ENCODE measurements at regions not wholly inside any gene's neighbourhood (a gene's known extent, or its start where the extent isn't known, plus 50 kb on each side); places are given as distances from the start of the nearest gene placed in this dataset.

DNA sequence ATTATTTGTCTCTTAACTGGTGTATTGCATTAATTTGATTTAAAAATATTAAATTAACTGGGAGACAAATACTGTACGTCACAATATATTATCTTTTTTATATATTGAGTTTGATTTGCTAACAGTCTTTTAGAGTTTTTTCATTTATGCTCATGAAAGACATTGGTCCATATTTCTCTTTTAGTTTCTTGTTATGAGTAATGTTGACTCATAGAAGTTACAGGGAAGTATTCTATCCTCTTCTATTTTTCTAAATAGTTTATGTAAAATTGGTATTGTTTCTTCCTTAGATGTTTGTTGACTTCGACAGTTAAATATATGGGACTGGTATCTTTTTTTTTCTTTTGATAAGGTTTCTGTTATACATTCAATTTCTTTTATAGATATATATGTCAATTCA, 1115.6 kb upstream of the CITED2 start:
- Histone ChIP-seq H3K4me2 (ENCODE audit: low read depth, low read length, poor library complexity, severe bottlenecking) (no peak overlapping the region), H3K9me2 (replicated peaks; ENCODE audit: insufficient read depth, low read length) (no peaks in the 10 kb centered on the region), H4K20me1 (ENCODE audit: low read depth, low read length) (no peaks in the 10 kb centered on the region), H3K9ac (ENCODE audit: low read length) (no peak overlapping the region), H3K4me3 (ENCODE audit: insufficient read depth, low read length, poor library complexity, severe bottlenecking) (no peak overlapping the region), H3K27ac (ENCODE audit: low read depth, low read length) (no peak overlapping the region), H3K36me3 (ENCODE audit: low read length) (no peaks in the 10 kb centered on the region; the same call in 1 of the 2 replicates), H3K9me3 (ENCODE audit: insufficient read depth, low read length) (0 out of 2 replicates have a peak, but pooled peaks cover 3% of the 10 kb centered on the region), H3F3A (ENCODE audit: insufficient read depth) (no peaks in the 10 kb centered on the region), H3K27me3 (ENCODE audit: low read length) (no peaks in the 10 kb centered on the region), H3K79me2 (ENCODE audit: insufficient read depth, low read length) (no peaks in the 10 kb centered on the region), H2AFZ (ENCODE audit: low read depth, low read length, severe bottlenecking) (no peak overlapping the region)
- TF ChIP-seq EZH2phosphoT487 (conservative IDR thresholded peaks at IDR 0.05; ENCODE audit: low read length) = no peak
- TF ChIP-seq, protein P1, sequence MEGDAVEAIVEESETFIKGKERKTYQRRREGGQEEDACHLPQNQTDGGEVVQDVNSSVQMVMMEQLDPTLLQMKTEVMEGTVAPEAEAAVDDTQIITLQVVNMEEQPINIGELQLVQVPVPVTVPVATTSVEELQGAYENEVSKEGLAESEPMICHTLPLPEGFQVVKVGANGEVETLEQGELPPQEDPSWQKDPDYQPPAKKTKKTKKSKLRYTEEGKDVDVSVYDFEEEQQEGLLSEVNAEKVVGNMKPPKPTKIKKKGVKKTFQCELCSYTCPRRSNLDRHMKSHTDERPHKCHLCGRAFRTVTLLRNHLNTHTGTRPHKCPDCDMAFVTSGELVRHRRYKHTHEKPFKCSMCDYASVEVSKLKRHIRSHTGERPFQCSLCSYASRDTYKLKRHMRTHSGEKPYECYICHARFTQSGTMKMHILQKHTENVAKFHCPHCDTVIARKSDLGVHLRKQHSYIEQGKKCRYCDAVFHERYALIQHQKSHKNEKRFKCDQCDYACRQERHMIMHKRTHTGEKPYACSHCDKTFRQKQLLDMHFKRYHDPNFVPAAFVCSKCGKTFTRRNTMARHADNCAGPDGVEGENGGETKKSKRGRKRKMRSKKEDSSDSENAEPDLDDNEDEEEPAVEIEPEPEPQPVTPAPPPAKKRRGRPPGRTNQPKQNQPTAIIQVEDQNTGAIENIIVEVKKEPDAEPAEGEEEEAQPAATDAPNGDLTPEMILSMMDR (IDR thresholded peaks at IDR 0.05; ENCODE audit: insufficient read depth, low read length, poor library complexity, severe bottlenecking) = no peak

DNA sequence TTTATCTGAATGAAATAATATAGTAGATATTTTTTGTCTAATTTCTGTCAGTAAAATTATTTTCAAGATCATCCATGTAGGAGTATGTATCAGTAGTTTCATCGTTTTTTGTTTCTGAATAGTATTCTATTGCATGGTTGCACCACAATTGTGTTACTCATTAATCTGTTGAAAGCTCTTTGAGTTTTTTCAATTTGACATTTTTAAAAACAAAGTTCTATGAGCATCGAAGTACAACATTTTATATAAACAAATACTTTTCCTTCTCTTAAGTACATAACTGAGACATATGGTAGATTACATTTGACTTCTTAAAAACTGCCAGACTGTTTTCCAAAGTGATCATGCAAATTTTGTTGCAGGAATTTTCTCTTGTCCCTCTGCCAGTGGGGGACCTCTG, 1113.1 kb upstream of the CITED2 start:
- Histone ChIP-seq H3K4me2 (ENCODE audit: low read depth, low read length, poor library complexity, severe bottlenecking) (no peak overlapping the region), H3K9me2 (replicated peaks; ENCODE audit: insufficient read depth, low read length) (no peaks in the 10 kb centered on the region), H3K27me3 (ENCODE audit: low read length) (no peaks in the 10 kb centered on the region), H3F3A (ENCODE audit: insufficient read depth) (no peaks in the 10 kb centered on the region), H3K4me3 (ENCODE audit: insufficient read depth, low read length, poor library complexity, severe bottlenecking) (no peak overlapping the region), H3K79me2 (ENCODE audit: insufficient read depth, low read length) (no peaks in the 10 kb centered on the region), H3K27ac (ENCODE audit: low read depth, low read length) (no peak overlapping the region), H4K20me1 (ENCODE audit: low read depth, low read length) (no peaks in the 10 kb centered on the region), H2AFZ (ENCODE audit: low read depth, low read length, severe bottlenecking) (no peak overlapping the region), H3K36me3 (ENCODE audit: low read length) (no peaks in the 10 kb centered on the region; the same call in 1 of the 2 replicates), H3K9me3 (ENCODE audit: insufficient read depth, low read length) (0 out of 2 replicates have a peak, but pooled peaks cover 3% of the 10 kb centered on the region), H3K9ac (ENCODE audit: low read length) (no peak overlapping the region)
- TF ChIP-seq, protein P1 (IDR thresholded peaks at IDR 0.05; ENCODE audit: insufficient read depth, low read length, poor library complexity, severe bottlenecking) = no peak
- no peak for TF ChIP-seq EZH2phosphoT487 (conservative IDR thresholded peaks at IDR 0.05; ENCODE audit: low read length)

DNA sequence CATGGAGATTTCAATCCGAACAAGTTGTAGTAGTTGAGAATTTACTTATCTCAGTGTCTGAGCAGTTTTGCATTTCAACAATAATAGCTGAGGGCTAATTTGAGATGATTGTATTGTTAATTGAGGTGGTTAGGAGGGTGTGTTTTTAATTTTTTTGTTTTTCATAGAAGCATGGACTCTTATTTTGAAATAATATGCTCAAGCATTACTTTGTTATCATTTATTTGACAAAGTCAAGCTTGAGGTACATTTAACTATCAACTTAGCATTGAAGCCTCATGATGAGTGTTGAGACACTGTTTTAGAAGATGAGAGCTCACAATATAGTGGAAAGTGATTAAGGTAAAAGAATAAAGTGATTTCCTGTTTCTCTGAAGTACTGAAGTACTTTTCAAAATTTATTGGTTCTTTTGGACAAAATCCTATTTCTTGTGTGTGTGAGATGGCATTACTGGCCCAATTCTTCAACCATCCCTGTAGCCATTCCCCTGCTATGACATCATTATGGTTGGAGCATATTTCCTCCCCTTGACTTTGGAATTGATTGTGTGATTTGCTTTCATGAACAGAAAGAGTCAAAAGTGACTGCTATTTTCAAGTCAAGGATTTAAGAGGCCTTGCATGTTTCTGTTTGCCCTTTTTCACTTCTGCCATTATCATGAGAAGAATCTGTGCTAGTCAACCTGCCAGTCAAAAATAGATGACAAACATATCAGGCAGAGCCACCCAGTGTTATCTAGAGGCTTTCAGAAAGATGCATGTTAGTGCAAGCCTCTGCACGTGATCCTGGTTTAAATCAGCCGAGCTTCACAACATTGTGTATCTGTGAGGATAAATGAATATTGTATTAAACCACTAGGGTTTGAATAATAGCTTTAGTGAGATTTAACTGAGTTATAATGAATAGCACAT, 1112.3 kb upstream of the CITED2 start:
- no peak overlapping the region for H3K4me3 ChIP-seq (ENCODE audit: insufficient read depth, low read length, poor library complexity, severe bottlenecking)
- no peaks in the 10 kb centered on the region for H4K20me1 ChIP-seq (ENCODE audit: low read depth, low read length)
- TF ChIP-seq, protein P1 (IDR thresholded peaks at IDR 0.05; ENCODE audit: insufficient read depth, low read length, poor library complexity, severe bottlenecking) = no peak
- no peak for TF ChIP-seq EZH2phosphoT487 (conservative IDR thresholded peaks at IDR 0.05; ENCODE audit: low read length)
- H3K4me2 ChIP-seq (ENCODE audit: low read depth, low read length, poor library complexity, severe bottlenecking) = no peak overlapping the region
- no peaks in the 10 kb centered on the region for H3K79me2 ChIP-seq (ENCODE audit: insufficient read depth, low read length)
- H3K9me2 ChIP-seq (replicated peaks; ENCODE audit: insufficient read depth, low read length) = no peaks in the 10 kb centered on the region
- no peaks in the 10 kb centered on the region for H3K27me3 ChIP-seq (ENCODE audit: low read length)
- no peaks in the 10 kb centered on the region for H3F3A ChIP-seq (ENCODE audit: insufficient read depth)
- H3K9me3 ChIP-seq (ENCODE audit: insufficient read depth, low read length) = 0 out of 2 replicates have a peak, but pooled peaks cover 3% of the 10 kb centered on the region
- H3K36me3 ChIP-seq (ENCODE audit: low read length) = no peaks in the 10 kb centered on the region; the same call in 1 of the 2 replicates
- no peak overlapping the region for H3K27ac ChIP-seq (ENCODE audit: low read depth, low read length)
- no peak overlapping the region for H2AFZ ChIP-seq (ENCODE audit: low read depth, low read length, severe bottlenecking)
- no peak overlapping the region for H3K9ac ChIP-seq (ENCODE audit: low read length)
